Activated CD4-positive, alpha-beta T cell treated with anti-CD3 and anti-CD28 coated beads, Interleukin-2, amount 10 ng/mL, durations not matched to agents 24 days and 14 days (primary cell): ENCODE measurements at regions not wholly inside any gene's neighbourhood (a gene's known extent, or its start where the extent isn't known, plus 50 kb on each side); places are given as distances from the start of the nearest gene placed in this dataset.

Experiments
- DNase-seq: peaks from one replicate; pipeline ENCODE4 v3.0.0; 2022
- H3K27ac Mint-ChIP-seq: one replicate; pipeline ENCODE4 v1.8.0; 2022; ENCODE audit warnings: mild to moderate bottlenecking, mixed read lengths
- H3K27me3 Mint-ChIP-seq: one replicate; pipeline ENCODE4 v1.8.0; 2022; ENCODE audit warnings: mixed read lengths
- H3K36me3 Mint-ChIP-seq: one replicate; pipeline ENCODE4 v1.8.0; 2022; ENCODE audit warnings: low read depth, mild to moderate bottlenecking, mixed read lengths
- H3K4me1 Mint-ChIP-seq: one replicate; pipeline ENCODE4 v1.8.0; 2021; ENCODE audit warnings: mixed read lengths
- H3K4me3 Mint-ChIP-seq: one replicate; pipeline ENCODE4 v1.8.0; 2022; ENCODE audit warnings: mild to moderate bottlenecking, moderate library complexity, mixed read lengths
- H3K9me3 Mint-ChIP-seq: one replicate; pipeline ENCODE4 v1.8.0; 2021; ENCODE audit warnings: mixed read lengths
- intact Hi-C: fragments of 100-400 bp; cut with micrococcal nuclease; formaldehyde crosslinking; loops from one replicate; pipeline ENCODE4 v1.15.1; 2023

GRCh38 chr6:165960695-165961094 is 207.0 kb downstream of the TBXT start:
- no peaks in the 10 kb centered on the region for H3K4me1 Mint-ChIP-seq
- H3K4me3 Mint-ChIP-seq, result no peak overlapping the region
- H3K27ac Mint-ChIP-seq, result no peak overlapping the region

DNA sequence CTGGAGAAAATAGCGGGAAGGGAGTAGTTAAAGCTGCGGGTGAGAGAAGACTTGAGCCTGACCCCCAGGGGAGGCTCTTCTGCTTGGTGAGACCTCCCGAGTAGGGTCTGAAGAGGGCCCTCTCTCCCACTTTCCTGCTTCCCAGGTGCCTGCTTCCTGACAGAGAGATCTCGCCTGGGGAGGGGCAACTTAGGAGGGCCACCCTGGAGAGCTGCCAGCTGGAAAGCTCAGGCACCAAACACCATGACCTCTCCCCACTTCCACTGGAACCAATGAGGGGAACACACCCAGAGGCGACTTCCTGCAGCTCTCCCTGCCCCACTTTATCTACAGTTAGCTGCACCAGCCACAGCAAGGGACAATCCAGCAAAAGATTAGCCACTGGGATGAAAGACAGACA is 208.0 kb downstream of the TBXT start:
- H3K4me3 Mint-ChIP-seq, result no peak overlapping the region
- intact Hi-C loops, result no loop called here

More at GRCh38 chr6:165960695-165961094, 207.0 kb downstream of the TBXT start:
- Mint-ChIP-seq H3K9me3 (no peaks in the 10 kb centered on the region), H3K27me3 (no peaks in the 10 kb centered on the region), H3K36me3 (no peaks in the 10 kb centered on the region)
- intact Hi-C loops, result no loop called here
- DNase-seq, result no peak

GRCh38 chr6:165956874-165957273 is 210.8 kb downstream of the TBXT start:
- DNase-seq, result no peak
- intact Hi-C loops, result no loop called here
- Mint-ChIP-seq H3K9me3 (no peaks in the 10 kb centered on the region), H3K4me1 (no peaks in the 10 kb centered on the region), H3K27ac (no peak overlapping the region), H3K27me3 (no peaks in the 10 kb centered on the region), H3K4me3 (no peak overlapping the region), H3K36me3 (no peaks in the 10 kb centered on the region)

More for the DNA sequence above, 208.0 kb downstream of the TBXT start:
- H3K27ac Mint-ChIP-seq, result no peak overlapping the region
- no peaks in the 10 kb centered on the region for H3K27me3 Mint-ChIP-seq
- no peaks in the 10 kb centered on the region for H3K4me1 Mint-ChIP-seq
- DNase-seq, result no peak
- H3K9me3 Mint-ChIP-seq, result no peaks in the 10 kb centered on the region
- no peaks in the 10 kb centered on the region for H3K36me3 Mint-ChIP-seq

DNA sequence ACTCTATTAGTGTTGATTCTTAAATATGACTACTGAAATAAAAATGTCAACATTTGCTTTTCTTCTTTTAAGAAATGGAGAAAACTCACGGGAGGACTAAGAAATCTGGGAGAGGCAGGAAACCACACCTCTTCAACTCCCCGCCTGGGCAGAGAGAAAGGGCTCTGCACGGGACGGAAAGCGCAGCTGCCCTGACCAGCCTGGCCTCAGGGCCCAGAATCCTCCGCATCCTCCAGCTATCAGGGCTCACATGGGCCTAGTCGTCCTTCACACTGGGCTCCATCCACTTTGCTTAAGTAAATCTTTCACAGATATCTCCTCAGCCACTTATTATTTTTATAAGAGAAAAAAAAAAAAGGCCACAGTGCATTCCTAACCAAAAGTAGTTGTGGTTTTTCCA is 215.1 kb downstream of the TBXT start:
- Mint-ChIP-seq H3K4me3 (no peak overlapping the region), H3K4me1 (no peaks in the 10 kb centered on the region), H3K27ac (no peak overlapping the region), H3K27me3 (no peaks in the 10 kb centered on the region), H3K9me3 (no peaks in the 10 kb centered on the region), H3K36me3 (no peaks in the 10 kb centered on the region)
- intact Hi-C loops, result no loop called here
- no peak for DNase-seq

DNA sequence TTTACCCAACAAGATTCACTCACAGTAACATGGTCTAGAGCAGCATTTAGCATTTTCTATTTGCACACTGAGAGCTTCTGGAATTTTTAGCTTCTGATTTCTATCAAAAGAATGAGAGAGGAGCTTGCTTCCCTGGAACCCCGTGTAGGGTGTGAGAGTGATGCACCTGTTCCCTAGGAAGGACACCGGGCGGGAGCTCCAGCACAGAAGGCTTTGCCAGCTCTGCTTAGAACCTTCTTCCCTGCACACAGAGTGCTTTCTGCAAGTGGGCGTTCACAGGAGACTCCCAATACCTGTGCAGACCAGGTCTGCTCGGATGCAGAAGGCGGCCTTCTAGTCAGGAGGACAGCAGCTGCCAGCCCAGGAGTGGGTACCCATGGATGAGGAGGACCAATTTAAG is 217.3 kb downstream of the TBXT start:
- Mint-ChIP-seq H3K9me3 (no peaks in the 10 kb centered on the region), H3K27ac (no peak overlapping the region)

DNA sequence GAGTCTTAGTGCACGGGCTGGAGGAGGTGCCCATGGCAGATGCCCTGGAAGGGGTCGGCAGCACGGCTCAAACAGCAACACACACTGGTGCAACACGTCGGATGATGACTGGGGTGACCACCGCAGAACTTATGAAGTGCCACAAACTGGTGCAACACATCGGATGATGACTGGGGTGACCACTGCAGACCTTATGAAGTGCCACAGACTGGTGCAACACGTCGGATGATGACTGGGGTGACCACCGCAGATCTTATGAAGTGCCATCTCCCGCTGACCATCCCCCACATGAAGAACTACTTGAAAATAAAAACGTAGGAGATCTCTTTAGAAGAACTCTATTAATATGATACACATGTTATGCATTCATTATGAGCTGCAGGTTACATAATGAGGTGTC is 218.3 kb downstream of the TBXT start:
- intact Hi-C loops, result no loop called here
- DNase-seq, result no peak
- Mint-ChIP-seq H3K27me3 (no peaks in the 10 kb centered on the region), H3K4me1 (no peaks in the 10 kb centered on the region), H3K27ac (no peak overlapping the region), H3K36me3 (no peaks in the 10 kb centered on the region), H3K9me3 (no peaks in the 10 kb centered on the region), H3K4me3 (no peak overlapping the region)

More for the DNA sequence above, 217.3 kb downstream of the TBXT start:
- Mint-ChIP-seq H3K4me3 (no peak overlapping the region), H3K4me1 (no peaks in the 10 kb centered on the region), H3K36me3 (no peaks in the 10 kb centered on the region), H3K27me3 (no peaks in the 10 kb centered on the region)
- intact Hi-C loops, result no loop called here
- no peak for DNase-seq

GRCh38 chr6:165944002-165944466 is 223.6 kb downstream of the TBXT start:
- no peaks in the 10 kb centered on the region for H3K4me1 Mint-ChIP-seq
- H3K4me3 Mint-ChIP-seq, result no peak overlapping the region
- DNase-seq, result no peak
- intact Hi-C loops, result no loop called here
- no peaks in the 10 kb centered on the region for H3K27me3 Mint-ChIP-seq
- no peak overlapping the region for H3K27ac Mint-ChIP-seq
- H3K36me3 Mint-ChIP-seq, result no peaks in the 10 kb centered on the region
- no peaks in the 10 kb centered on the region for H3K9me3 Mint-ChIP-seq

DNA sequence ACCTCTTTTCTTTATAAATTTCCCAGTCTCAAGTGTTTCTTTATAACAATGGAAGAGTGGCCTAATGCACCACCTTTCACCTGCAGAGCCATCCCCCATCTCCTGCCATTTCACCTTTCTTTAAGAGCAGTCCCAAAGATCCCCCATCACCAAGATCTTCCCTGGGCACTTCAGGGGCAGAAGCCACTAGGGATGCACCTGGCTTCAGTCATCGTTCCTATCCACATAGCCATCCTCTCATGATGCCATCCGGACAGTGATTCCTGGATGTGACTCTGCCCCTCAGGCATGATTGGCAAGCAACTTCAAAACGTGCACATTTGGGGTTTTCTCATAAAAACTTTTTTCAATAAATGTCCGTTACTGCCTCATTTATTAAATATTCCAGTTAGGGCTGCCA is 225.9 kb downstream of the TBXT start:
- no peaks in the 10 kb centered on the region for H3K27me3 Mint-ChIP-seq
- H3K27ac Mint-ChIP-seq, result no peak overlapping the region
- H3K9me3 Mint-ChIP-seq, result no peaks in the 10 kb centered on the region
- DNase-seq, result no peak
- no peak overlapping the region for H3K4me3 Mint-ChIP-seq
- H3K4me1 Mint-ChIP-seq, result no peaks in the 10 kb centered on the region
- no peaks in the 10 kb centered on the region for H3K36me3 Mint-ChIP-seq
- intact Hi-C loops, result no loop called here

DNA sequence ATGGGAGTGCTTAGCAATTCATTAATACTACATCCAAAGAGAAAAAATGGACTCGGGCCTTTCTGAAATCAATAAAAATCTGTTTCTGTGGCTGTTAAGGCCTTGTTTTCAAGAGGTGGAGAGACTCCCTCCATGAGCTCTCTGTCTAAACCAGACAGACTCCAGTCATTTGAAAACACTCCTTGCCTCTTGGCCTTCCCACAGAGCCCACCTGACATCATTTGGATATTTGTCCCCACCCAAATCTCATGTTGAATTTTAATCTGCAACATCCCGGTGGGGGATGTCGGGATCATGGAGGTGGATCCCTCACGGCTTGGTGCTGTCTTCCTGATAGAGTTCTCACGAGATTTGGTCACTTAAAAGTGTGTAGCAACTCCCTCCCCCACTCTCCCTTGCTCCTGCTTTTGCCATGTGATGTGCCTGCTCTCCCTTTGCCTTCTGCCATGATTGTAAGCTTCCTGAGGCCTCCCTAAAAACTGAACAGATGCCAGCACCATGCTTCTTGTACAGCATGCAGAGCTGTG is 226.3 kb downstream of the TBXT start:
- H3K4me1 Mint-ChIP-seq, result no peaks in the 10 kb centered on the region
- H3K4me3 Mint-ChIP-seq, result no peak overlapping the region
- intact Hi-C loops, result no loop called here
- H3K27ac Mint-ChIP-seq, result no peak overlapping the region
- DNase-seq, result no peak
- no peaks in the 10 kb centered on the region for H3K36me3 Mint-ChIP-seq
- no peaks in the 10 kb centered on the region for H3K9me3 Mint-ChIP-seq
- H3K27me3 Mint-ChIP-seq, result no peaks in the 10 kb centered on the region

GRCh38 chr6:165940366-165940765 is 227.3 kb downstream of the TBXT start:
- DNase-seq, result no peak
- H3K9me3 Mint-ChIP-seq, result no peaks in the 10 kb centered on the region
- no peak overlapping the region for H3K27ac Mint-ChIP-seq
- no peaks in the 10 kb centered on the region for H3K36me3 Mint-ChIP-seq
- intact Hi-C loops, result no loop called here
- no peaks in the 10 kb centered on the region for H3K4me1 Mint-ChIP-seq
- H3K4me3 Mint-ChIP-seq, result no peak overlapping the region
- no peaks in the 10 kb centered on the region for H3K27me3 Mint-ChIP-seq

GRCh38 chr6:165939601-165940290 is 227.9 kb downstream of the TBXT start:
- Mint-ChIP-seq H3K4me1 (no peaks in the 10 kb centered on the region), H3K4me3 (no peak overlapping the region), H3K27ac (no peak overlapping the region), H3K36me3 (no peaks in the 10 kb centered on the region), H3K9me3 (no peaks in the 10 kb centered on the region), H3K27me3 (no peaks in the 10 kb centered on the region)
- intact Hi-C loops, result no loop called here
- no peak for DNase-seq

- intact Hi-C loops, result no loop called here
- no peak overlapping the region for H3K4me3 Mint-ChIP-seq
Observed at GRCh38 chr6:165939047-165939446, 228.6 kb downstream of the TBXT start.

DNA sequence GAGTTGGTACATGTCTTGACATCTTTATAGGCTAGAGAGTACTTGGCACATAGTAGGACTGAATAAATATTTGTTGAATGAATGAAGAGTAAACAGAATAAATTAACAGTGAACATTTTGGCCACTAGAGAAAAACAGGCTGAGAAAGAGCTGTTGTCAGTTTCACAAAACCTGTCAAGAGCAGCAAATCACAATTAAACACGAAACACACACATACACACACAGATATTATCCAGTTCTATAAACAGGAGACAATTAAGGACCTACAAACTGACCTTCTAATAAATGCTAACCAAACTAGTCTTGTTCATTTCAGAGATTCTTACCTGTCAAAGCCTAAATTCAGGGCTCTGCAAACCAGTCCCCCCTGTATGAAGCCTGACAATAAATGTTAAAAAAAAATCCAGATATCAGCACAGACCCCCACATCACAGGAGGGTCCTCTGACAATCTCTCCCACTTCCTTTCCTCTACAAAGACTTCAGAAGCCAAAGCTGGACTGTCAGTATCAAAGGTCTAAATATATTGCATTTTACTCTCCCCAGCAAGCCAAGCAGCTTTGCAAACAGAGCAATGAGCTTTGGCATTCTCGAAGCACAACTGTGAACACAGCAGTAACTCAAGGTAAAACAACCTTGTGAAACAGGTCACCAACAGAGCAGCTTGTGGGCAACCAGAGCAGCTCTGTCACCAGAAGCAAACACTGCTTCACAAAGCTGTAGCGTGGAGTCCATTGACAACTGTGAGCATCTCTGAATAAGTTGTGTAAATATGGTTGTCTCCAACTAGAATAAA is 229.9 kb downstream of the TBXT start:
- H3K4me1 Mint-ChIP-seq, result no peaks in the 10 kb centered on the region
- no peak overlapping the region for H3K27ac Mint-ChIP-seq
- no peaks in the 10 kb centered on the region for H3K27me3 Mint-ChIP-seq
- intact Hi-C loops, result no loop called here
- H3K9me3 Mint-ChIP-seq, result no peaks in the 10 kb centered on the region
- no peaks in the 10 kb centered on the region for H3K36me3 Mint-ChIP-seq
- H3K4me3 Mint-ChIP-seq, result no peak overlapping the region
- no peak for DNase-seq

More at GRCh38 chr6:165939047-165939446, 228.6 kb downstream of the TBXT start:
- Mint-ChIP-seq H3K36me3 (no peaks in the 10 kb centered on the region), H3K9me3 (no peaks in the 10 kb centered on the region), H3K27ac (no peak overlapping the region), H3K27me3 (no peaks in the 10 kb centered on the region), H3K4me1 (no peaks in the 10 kb centered on the region)
- no peak for DNase-seq

DNA sequence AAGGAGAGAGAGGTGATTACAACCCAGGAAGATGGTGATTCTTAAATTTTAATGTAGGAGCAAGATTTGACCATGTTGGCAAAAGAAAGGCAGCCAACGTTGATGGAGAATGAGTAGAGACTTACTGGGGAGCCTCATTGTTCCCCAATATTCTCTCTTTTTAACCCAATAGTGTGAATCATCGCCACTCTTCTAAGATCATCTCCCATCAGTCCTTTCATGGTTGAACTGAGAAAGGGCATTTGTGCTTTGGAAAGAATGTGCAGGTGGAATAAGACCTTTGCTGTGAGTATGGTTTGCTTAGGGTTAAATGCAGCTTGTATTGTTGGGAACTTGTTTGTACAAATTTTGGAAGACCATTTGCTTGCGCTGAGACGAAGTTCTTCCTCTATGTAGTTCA is 231.0 kb downstream of the TBXT start:
- Mint-ChIP-seq H3K4me3 (no peak overlapping the region), H3K9me3 (no peaks in the 10 kb centered on the region), H3K27ac (no peak overlapping the region), H3K36me3 (no peaks in the 10 kb centered on the region), H3K27me3 (no peaks in the 10 kb centered on the region), H3K4me1 (no peaks in the 10 kb centered on the region)
- DNase-seq, result no peak
- intact Hi-C loops, result no loop called here
